ENCODE measurements at regions not wholly inside any gene's neighbourhood (a gene's known extent, or its start where the extent isn't known, plus 50 kb on each side); places are given as distances from the start of the nearest gene placed in this dataset.

DNA sequence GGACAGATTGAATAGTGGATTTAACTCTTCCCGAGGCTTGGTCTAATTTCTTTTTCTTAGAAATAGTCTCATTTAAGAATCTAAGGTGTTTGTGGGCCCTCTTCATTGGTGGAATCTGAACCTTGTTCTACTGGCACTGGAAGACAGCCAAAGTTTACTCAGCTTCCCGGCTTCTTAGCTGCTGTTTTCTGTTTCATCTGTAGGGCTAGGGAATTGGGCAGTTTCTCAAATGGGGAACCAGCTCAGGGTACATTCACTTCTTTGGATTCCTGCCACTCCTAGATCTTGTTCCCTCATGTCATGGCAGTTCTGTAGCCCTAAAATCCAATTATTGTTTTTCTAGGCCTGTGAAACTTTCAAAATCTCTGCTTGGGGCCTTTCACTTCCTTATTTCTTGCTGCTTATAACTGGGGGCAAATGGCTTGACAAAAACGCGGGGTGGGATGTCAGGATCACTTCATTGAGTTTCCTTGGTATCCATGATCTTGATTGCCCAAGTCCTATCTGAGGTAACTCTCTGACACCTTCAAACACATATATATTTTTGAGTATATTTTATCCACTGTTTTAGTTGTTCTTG, 985.0 kb downstream of the C4orf33 start:
- Mint-ChIP-seq H3K4me1 (no peaks in the 10 kb centered on the region), H3K4me3 (no peak overlapping the region), H3K27ac (no peak overlapping the region), H3K27me3 (ENCODE audit: low read depth in 3 of 3) (no peaks in the 10 kb centered on the region), H3K9me3 (peaks cover 0 to 8% (median 0%) of the 10 kb centered on the region in 7 donors), H3K36me3 (no peaks in the 10 kb centered on the region)
- H3K9ac ChIP-seq (ENCODE audit: insufficient read depth, low read length, poor library complexity, severe bottlenecking) = no peak overlapping the region
- no peak for DNase-seq
- TF ChIP-seq, protein P1, sequence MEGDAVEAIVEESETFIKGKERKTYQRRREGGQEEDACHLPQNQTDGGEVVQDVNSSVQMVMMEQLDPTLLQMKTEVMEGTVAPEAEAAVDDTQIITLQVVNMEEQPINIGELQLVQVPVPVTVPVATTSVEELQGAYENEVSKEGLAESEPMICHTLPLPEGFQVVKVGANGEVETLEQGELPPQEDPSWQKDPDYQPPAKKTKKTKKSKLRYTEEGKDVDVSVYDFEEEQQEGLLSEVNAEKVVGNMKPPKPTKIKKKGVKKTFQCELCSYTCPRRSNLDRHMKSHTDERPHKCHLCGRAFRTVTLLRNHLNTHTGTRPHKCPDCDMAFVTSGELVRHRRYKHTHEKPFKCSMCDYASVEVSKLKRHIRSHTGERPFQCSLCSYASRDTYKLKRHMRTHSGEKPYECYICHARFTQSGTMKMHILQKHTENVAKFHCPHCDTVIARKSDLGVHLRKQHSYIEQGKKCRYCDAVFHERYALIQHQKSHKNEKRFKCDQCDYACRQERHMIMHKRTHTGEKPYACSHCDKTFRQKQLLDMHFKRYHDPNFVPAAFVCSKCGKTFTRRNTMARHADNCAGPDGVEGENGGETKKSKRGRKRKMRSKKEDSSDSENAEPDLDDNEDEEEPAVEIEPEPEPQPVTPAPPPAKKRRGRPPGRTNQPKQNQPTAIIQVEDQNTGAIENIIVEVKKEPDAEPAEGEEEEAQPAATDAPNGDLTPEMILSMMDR (IDR thresholded peaks at IDR 0.05) = no peak
- H3K9me3 ChIP-seq (replicated peaks in 1 of 2; ENCODE audit: control insufficient read depth in 1 of 2, insufficient read depth in 1 of 2, low read length in 2 of 2) = no peaks in the 10 kb centered on the region
- no peak overlapping the region for H3K27ac ChIP-seq (ENCODE audit: low read depth in 1 of 2, low read length in 2 of 2)
- H3K79me2 ChIP-seq (ENCODE audit: insufficient read depth, low read length) = no peaks in the 10 kb centered on the region
- no peaks in the 10 kb centered on the region for H3K36me3 ChIP-seq (replicated peaks in 1 of 2; ENCODE audit: control insufficient read depth in 1 of 2, insufficient read depth in 2 of 2, low read length in 2 of 2)
- intact Hi-C loops (cut with micrococcal nuclease) = no loop called here
- no peak overlapping the region for H3K4me2 ChIP-seq (replicated peaks; ENCODE audit: extremely low read depth, low read length, poor library complexity, severe bottlenecking)
- H3K4me1 ChIP-seq (ENCODE audit: control insufficient read depth in 1 of 2, insufficient read depth in 2 of 2, low read length in 2 of 2) = no peaks in the 10 kb centered on the region
- H3K4me3 ChIP-seq (replicated peaks in 1 of 3; ENCODE audit: low read depth in 2 of 3, low read length in 3 of 3) = no peak overlapping the region
- no peaks in the 10 kb centered on the region for H3K27me3 ChIP-seq (ENCODE audit: control insufficient read depth in 2 of 2, insufficient read depth in 2 of 2, low read length in 2 of 2)
- H2AFZ ChIP-seq (ENCODE audit: insufficient read depth, low read depth, low read length, poor library complexity, severe bottlenecking) = no peak overlapping the region
- no peaks in the 10 kb centered on the region for H4K20me1 ChIP-seq (ENCODE audit: insufficient read depth, low read length)
- 87% methylated on average over 3 of the region's 4 CpGs for WGBS (ENCODE audit: insufficient coverage)

GRCh38 chr4:130090427-130090826, 994.5 kb downstream of the C4orf33 start:
- Mint-ChIP-seq H3K27me3 (ENCODE audit: low read depth in 3 of 3) (peaks cover 0 to 3% (median 0%) of the 10 kb centered on the region in 3 donors), H3K36me3 (no peaks in the 10 kb centered on the region), H3K4me1 (no peaks in the 10 kb centered on the region), H3K4me3 (no peak overlapping the region), H3K9me3 (peaks cover 0 to 11% (median 8%) of the 10 kb centered on the region in 7 donors), H3K27ac (no peak overlapping the region)
- Histone ChIP-seq H3K9ac (ENCODE audit: insufficient read depth, low read length, poor library complexity, severe bottlenecking) (no peak overlapping the region), H3K9me3 (replicated peaks in 1 of 2; ENCODE audit: control insufficient read depth in 1 of 2, insufficient read depth in 1 of 2, low read length in 2 of 2) (peaks cover 0 to 15% of the 10 kb centered on the region in 2 donors), H3K27me3 (ENCODE audit: control insufficient read depth in 2 of 2, insufficient read depth in 2 of 2, low read length in 2 of 2) (no peaks in the 10 kb centered on the region), H3K36me3 (replicated peaks in 1 of 2; ENCODE audit: control insufficient read depth in 1 of 2, insufficient read depth in 2 of 2, low read length in 2 of 2) (no peaks in the 10 kb centered on the region), H3K27ac (ENCODE audit: low read depth in 1 of 2, low read length in 2 of 2) (no peak overlapping the region), H3K4me1 (ENCODE audit: control insufficient read depth in 1 of 2, insufficient read depth in 2 of 2, low read length in 2 of 2) (no peaks in the 10 kb centered on the region), H3K79me2 (ENCODE audit: insufficient read depth, low read length) (no peaks in the 10 kb centered on the region), H4K20me1 (ENCODE audit: insufficient read depth, low read length) (no peaks in the 10 kb centered on the region), H3K4me3 (replicated peaks in 1 of 3; ENCODE audit: low read depth in 2 of 3, low read length in 3 of 3) (no peak overlapping the region), H2AFZ (ENCODE audit: insufficient read depth, low read depth, low read length, poor library complexity, severe bottlenecking) (no peak overlapping the region), H3K4me2 (replicated peaks; ENCODE audit: extremely low read depth, low read length, poor library complexity, severe bottlenecking) (no peak overlapping the region)
- intact Hi-C loops (cut with micrococcal nuclease) = no loop called here
- 92% methylated on average over 22 of the region's 22 CpGs for WGBS (ENCODE audit: insufficient coverage)
- TF ChIP-seq, protein P1 (IDR thresholded peaks at IDR 0.05) = no peak
- DNase-seq = no peak
